ENCODE measurements at regions not wholly inside any gene's neighbourhood (a gene's known extent, or its start where the extent isn't known, plus 50 kb on each side); places are given as distances from the start of the nearest gene placed in this dataset.

DNA sequence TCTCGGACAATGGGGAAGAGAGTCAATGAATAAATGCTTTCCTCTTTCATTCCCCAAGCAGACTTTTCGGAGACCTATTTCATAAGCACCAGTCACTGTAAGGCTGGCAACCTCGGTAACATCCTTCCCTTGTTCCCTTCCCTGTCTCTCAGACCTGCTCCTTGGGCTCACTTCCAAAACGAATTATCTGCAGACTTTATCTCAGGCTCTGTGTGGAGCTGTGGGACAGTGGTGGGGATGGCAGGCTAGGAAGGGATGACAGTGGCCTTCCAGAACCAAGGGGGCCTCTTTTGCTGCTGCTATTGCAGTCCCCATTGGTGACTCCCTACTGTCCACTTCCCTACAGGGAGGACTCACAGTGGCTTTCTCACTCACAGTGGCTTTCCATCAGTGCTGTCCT is 185.6 kb upstream of the MEX3C start:
- TF ChIP-seq, protein P1, sequence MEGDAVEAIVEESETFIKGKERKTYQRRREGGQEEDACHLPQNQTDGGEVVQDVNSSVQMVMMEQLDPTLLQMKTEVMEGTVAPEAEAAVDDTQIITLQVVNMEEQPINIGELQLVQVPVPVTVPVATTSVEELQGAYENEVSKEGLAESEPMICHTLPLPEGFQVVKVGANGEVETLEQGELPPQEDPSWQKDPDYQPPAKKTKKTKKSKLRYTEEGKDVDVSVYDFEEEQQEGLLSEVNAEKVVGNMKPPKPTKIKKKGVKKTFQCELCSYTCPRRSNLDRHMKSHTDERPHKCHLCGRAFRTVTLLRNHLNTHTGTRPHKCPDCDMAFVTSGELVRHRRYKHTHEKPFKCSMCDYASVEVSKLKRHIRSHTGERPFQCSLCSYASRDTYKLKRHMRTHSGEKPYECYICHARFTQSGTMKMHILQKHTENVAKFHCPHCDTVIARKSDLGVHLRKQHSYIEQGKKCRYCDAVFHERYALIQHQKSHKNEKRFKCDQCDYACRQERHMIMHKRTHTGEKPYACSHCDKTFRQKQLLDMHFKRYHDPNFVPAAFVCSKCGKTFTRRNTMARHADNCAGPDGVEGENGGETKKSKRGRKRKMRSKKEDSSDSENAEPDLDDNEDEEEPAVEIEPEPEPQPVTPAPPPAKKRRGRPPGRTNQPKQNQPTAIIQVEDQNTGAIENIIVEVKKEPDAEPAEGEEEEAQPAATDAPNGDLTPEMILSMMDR (conservative IDR thresholded peaks at IDR 0.05), result no peak
- Mint-ChIP-seq H3K27ac (ENCODE audit: unreplicated experiment) (no peak overlapping the region), H3K9me3 (no peaks in the 10 kb centered on the region), H3K27me3 (ENCODE audit: low read depth) (no peaks in the 10 kb centered on the region), H3K36me3 (ENCODE audit: low read depth) (no peaks in the 10 kb centered on the region), H3K4me3 (no peak overlapping the region), H3K4me1 (no peaks in the 10 kb centered on the region)
- no peak for DNase-seq (ENCODE audit: low read depth, low spot score)

DNA sequence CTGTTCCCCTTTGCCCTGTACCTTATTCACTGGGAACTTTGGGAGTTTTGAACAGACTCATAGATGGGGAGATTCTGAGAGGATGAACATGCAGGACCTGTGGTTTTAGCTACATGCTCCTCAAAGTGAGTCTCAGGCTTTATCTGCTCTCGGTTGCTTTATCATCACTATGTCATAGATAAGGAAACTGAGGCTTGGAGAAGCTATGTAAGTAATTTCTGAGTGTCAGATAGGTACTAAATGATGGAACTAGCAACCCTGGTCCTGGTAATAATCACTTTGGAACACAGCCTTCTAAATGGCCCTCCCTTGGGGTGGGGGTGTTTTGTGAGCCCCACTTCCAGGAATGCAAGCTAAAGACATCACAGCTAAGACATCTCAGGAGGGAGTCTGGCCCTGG is 186.2 kb upstream of the MEX3C start:
- Mint-ChIP-seq H3K4me1 (no peaks in the 10 kb centered on the region), H3K27ac (ENCODE audit: unreplicated experiment) (no peak overlapping the region), H3K36me3 (ENCODE audit: low read depth) (no peaks in the 10 kb centered on the region), H3K9me3 (no peaks in the 10 kb centered on the region), H3K27me3 (ENCODE audit: low read depth) (no peaks in the 10 kb centered on the region), H3K4me3 (no peak overlapping the region)
- TF ChIP-seq, protein P1 (conservative IDR thresholded peaks at IDR 0.05), result no peak
- no peak for DNase-seq (ENCODE audit: low read depth, low spot score)

DNA sequence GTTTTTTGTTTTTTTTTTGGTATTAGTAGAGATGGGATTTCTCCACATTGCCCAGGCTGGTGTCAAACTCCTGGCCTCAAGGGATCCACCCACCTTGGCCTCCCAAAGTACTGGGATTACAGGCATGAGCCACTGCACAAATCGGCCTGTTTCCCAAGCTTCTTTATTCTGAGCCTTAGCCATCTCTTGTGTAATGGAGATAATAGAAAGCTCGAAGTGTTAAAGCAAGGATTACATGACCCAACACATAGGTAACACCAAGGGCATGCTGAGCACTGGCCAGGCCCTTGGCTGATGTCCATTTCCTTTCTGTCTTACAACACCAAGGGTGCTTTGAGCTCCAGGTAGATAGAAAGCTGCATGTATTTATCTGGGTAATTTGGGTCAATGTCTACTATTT is 187.8 kb upstream of the MEX3C start:
- Mint-ChIP-seq H3K4me3 (no peak overlapping the region), H3K4me1 (no peaks in the 10 kb centered on the region), H3K27ac (ENCODE audit: unreplicated experiment) (no peak overlapping the region), H3K9me3 (no peaks in the 10 kb centered on the region), H3K27me3 (ENCODE audit: low read depth) (no peaks in the 10 kb centered on the region), H3K36me3 (ENCODE audit: low read depth) (no peaks in the 10 kb centered on the region)
- TF ChIP-seq, protein P1 (conservative IDR thresholded peaks at IDR 0.05), result no peak
- no peak for DNase-seq (ENCODE audit: low read depth, low spot score)

DNA sequence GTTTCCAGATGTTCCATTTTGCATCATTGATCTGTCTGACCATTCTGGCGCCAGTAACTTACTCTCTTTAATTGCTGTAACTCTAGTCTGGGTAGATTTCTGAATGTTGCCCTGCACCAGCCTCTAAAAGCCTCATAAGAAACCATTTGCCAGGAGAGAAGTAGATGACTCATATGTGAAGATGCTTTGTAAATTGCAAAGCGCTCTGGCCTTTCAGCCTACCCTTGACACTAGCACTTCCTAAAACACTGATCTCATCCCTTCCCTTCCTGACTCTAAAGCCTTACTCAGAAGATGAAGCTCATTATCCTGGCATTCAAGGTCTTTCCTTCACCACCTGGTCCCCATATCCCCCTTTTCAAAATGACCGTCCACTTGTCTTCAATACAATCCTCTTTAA is 193.2 kb upstream of the MEX3C start:
- DNase-seq (ENCODE audit: low read depth, low spot score), result no peak
- TF ChIP-seq, protein P1 (conservative IDR thresholded peaks at IDR 0.05), result no peak
- H3K4me1 Mint-ChIP-seq, result peaks cover 19% of the 10 kb centered on the region
- peak overlapping the region; percentile 93 for H3K27ac Mint-ChIP-seq (ENCODE audit: unreplicated experiment)
- no peak overlapping the region for H3K4me3 Mint-ChIP-seq
- H3K9me3 Mint-ChIP-seq, result peaks cover 10% of the 10 kb centered on the region
- no peaks in the 10 kb centered on the region for H3K36me3 Mint-ChIP-seq (ENCODE audit: low read depth)
- no peaks in the 10 kb centered on the region for H3K27me3 Mint-ChIP-seq (ENCODE audit: low read depth)

DNA sequence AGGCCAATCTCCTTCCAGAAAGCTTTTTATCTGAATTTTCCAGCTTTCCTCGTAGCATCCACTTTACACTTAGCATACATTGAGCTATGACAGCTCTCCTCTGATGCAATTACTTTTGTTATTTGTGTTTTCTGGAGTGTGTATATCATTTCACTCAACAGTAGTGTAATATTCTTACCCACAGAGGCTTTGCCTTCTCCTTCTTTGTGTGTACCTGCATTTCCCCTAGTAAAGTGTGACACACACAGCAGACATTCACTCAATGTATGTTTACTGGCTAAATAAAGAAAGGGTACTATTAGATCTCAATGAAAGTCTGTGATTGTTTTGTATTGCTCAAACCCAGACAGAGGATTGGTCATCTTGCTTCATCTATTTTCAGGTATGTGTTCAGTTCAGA is 193.7 kb upstream of the MEX3C start:
- Mint-ChIP-seq H3K27ac (ENCODE audit: unreplicated experiment) (peak overlapping the region; percentile 93), H3K9me3 (peaks cover 10% of the 10 kb centered on the region), H3K4me3 (no peak overlapping the region), H3K36me3 (ENCODE audit: low read depth) (no peaks in the 10 kb centered on the region), H3K27me3 (ENCODE audit: low read depth) (no peaks in the 10 kb centered on the region), H3K4me1 (peaks cover 19% of the 10 kb centered on the region)
- no peak for DNase-seq (ENCODE audit: low read depth, low spot score)
- TF ChIP-seq, protein P1 (conservative IDR thresholded peaks at IDR 0.05), result no peak

DNA sequence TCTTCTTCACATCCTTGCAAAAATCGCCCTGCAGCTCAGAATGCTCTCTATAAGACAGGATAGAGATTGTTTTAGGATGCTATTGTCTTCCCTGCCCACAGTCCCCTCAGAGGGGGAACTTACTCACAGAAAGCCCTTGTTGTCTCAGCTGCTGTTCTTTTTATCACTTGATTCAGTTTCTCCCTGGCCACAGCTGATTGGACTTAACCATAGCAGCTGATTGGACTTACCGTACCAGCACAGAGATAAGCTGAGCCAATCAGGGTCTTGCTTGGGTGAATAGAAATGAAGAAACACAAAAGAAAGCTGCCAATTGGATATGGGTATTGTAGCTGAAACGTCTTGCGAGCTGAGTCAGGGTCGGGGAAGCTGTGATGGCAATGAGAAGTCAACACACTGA is 194.2 kb upstream of the MEX3C start:
- TF ChIP-seq, protein P1 (conservative IDR thresholded peaks at IDR 0.05), result no peak
- H3K4me3 Mint-ChIP-seq, result no peak overlapping the region
- H3K9me3 Mint-ChIP-seq, result peaks cover 10% of the 10 kb centered on the region
- H3K27me3 Mint-ChIP-seq (ENCODE audit: low read depth), result no peaks in the 10 kb centered on the region
- H3K36me3 Mint-ChIP-seq (ENCODE audit: low read depth), result no peaks in the 10 kb centered on the region
- peaks cover 19% of the 10 kb centered on the region for H3K4me1 Mint-ChIP-seq
- no peak for DNase-seq (ENCODE audit: low read depth, low spot score)
- no peak overlapping the region for H3K27ac Mint-ChIP-seq (ENCODE audit: unreplicated experiment)
